AG10803 (cell line): ENCODE measurements at regions not wholly inside any gene's neighbourhood (a gene's known extent, or its start where the extent isn't known, plus 50 kb on each side); places are given as distances from the start of the nearest gene placed in this dataset.
A peak's percentile ranks its signal among the peaks of the same experiment; 100 is the strongest.

Source experiments
- DNase-seq: peaks from one replicate; pipeline ENCODE4 v3.0.0; 2010; ENCODE audit warnings: low read depth
- H3K4me3 ChIP-seq: 2 replicates; pipeline ENCODE4 v1.5.1; 2011; ENCODE audit warnings: mild to moderate bottlenecking, low read length, control low read depth
- TF ChIP-seq, protein P1 (sequence below): conservative IDR thresholded peaks from 2 replicates; pipeline ENCODE4 v1.5.1; 2011; ENCODE audit warnings: mild to moderate bottlenecking, low read length, control low read depth, inconsistent platforms

DNA sequence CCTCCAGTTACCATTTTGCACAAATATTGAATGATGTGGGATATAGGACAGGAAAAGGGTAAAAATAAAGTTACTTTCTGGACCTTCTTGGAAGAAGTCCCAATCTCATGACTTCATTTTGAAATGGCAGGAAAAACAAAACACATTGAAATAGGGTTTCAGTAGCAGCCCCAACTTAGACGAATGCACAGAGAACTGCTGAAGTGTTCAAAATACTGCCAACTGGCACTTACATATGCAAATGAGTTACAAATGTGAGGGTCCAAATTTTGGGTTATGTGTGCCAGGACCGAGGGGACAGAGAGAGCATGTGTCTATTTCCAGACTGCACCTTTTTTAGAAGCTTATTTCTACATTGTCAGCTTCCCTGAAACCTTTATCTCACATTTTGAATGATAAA lies 112.9 kb upstream of the CCDC68 start:
- H3K4me3 ChIP-seq, result no peak overlapping the region
- no peak for DNase-seq
- TF ChIP-seq, protein P1, sequence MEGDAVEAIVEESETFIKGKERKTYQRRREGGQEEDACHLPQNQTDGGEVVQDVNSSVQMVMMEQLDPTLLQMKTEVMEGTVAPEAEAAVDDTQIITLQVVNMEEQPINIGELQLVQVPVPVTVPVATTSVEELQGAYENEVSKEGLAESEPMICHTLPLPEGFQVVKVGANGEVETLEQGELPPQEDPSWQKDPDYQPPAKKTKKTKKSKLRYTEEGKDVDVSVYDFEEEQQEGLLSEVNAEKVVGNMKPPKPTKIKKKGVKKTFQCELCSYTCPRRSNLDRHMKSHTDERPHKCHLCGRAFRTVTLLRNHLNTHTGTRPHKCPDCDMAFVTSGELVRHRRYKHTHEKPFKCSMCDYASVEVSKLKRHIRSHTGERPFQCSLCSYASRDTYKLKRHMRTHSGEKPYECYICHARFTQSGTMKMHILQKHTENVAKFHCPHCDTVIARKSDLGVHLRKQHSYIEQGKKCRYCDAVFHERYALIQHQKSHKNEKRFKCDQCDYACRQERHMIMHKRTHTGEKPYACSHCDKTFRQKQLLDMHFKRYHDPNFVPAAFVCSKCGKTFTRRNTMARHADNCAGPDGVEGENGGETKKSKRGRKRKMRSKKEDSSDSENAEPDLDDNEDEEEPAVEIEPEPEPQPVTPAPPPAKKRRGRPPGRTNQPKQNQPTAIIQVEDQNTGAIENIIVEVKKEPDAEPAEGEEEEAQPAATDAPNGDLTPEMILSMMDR, result no peak

DNA sequence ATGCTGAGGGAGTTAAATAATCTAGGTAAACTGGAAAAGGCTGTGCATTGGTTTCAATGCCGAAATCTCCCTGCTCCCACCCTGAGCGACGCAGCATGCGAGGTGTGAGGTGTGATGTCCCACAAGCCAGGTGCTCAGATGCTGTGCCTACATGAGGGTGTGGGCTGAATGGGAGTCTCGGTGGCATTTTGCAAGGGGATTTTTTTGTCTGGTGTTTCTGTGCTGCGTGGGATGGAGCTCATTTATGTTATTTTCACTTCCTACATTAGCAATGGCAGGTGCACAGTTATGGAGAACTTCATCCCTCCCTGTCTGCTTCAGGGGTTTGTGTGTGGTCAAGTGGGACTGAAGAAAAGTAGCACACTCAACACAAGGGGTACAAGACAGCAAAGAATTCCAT lies 110.2 kb upstream of the CCDC68 start:
- H3K4me3 ChIP-seq, result no peak overlapping the region
- no peak for DNase-seq
- TF ChIP-seq, protein P1, result no peak

DNA sequence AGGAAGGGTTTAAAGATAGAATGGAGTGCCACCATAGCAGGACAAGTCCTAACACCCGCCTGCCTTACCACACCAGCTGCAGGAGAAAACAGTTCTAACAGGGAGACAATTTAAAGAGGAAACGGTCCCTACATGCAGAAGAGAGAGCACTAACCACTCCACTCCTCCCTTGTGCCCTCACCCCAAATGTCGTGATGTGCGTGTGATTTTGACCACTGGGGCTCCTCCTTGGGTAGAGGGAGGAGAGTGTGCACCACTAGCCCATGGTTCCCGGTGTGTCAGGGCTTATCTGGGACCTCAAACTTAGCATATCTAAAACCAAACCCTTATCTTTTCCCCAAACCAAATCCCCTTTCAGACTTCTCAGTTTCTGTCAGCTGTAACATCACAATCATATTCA lies 105.5 kb upstream of the CCDC68 start:
- no peak for DNase-seq
- no peak overlapping the region for H3K4me3 ChIP-seq
- TF ChIP-seq, protein P1, result no peak

DNA sequence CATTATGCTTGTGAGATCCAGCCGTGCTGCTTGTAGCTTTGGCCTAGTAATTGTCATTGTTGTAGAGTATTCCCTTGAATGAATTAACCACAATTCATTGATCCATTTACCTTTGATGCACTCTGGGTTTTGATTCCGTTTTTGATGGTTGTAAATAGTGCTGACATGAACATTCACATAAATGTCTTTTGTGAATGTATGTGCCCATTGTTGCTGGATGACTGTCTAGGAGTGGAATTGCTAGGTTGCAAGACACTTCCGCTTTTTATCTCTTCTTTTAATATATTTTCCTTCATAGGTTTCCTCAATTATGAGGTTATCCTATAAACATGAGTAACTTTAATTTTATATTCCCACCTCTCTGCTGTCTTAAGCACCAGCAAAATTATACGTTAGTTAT lies 104.8 kb upstream of the CCDC68 start:
- H3K4me3 ChIP-seq, result no peak overlapping the region
- TF ChIP-seq, protein P1, result no peak
- DNase-seq, result no peak

DNA sequence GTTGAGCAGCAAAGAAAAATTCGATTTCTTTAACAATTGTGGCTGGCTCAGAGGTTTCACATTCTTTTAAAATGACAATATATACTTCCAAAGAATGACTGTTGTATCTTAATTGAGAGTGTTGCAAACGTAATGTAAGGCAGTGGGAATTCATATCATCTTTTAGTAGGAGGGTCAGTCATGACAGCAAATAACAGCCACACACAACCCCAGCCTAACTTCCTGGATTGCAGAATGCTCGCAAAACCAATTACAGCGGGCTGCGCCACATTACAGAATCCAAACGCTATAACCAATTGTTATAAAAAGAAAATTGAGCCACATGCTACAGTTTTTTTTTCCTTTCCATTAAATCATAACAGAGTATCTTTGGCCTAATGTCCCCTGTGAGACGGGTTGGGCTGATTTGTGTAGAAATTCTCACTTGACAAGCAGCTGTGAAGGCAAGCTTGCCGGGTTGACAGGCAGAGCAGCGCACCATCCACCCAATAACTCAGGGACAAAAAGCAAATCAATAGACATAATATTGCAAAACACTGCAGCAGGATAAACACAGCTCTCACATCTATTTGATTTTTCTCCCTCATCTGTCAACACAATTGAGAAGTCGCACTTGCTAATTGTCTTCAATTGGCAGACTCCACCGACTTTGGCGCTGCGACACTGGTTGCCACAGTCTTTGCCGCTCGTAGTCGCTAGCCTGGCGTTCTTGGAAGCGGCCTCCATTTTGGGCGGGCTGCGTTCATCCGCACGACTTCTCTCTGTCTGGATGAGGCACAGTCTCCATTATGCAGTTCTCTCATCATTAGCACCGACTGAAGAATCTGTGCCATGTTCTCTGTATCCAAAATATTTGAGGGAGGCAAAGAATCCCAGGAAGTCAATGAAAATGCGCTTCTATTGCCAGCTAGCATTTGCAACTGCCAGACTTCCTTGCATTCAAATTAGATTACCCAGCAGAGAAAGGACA lies 95.0 kb upstream of the CCDC68 start:
- TF ChIP-seq, protein P1, result no peak
- peak overlapping the region; percentile 54 for H3K4me3 ChIP-seq
- peak; percentile 87 for DNase-seq

DNA sequence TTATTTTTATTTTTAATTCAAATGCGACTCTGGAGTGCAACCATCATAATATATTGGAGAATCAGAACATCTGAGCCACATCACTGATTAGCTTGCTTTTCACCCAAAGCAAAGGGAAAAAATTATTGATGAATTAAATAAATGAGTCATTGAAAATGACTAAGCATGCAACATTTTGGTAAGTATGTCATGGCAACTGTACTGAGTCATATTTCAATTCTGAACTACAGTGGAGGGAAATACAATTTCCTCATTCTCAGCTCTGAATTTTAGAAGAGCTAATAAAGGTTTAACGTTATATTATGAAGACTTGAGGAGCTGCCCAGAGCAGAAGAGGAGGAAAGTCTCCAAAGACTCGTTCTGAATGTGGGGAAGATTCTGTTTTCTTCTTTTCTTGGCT lies 89.6 kb upstream of the CCDC68 start:
- TF ChIP-seq, protein P1, result no peak
- no peak overlapping the region for H3K4me3 ChIP-seq
- peak; percentile 55 for DNase-seq

DNA sequence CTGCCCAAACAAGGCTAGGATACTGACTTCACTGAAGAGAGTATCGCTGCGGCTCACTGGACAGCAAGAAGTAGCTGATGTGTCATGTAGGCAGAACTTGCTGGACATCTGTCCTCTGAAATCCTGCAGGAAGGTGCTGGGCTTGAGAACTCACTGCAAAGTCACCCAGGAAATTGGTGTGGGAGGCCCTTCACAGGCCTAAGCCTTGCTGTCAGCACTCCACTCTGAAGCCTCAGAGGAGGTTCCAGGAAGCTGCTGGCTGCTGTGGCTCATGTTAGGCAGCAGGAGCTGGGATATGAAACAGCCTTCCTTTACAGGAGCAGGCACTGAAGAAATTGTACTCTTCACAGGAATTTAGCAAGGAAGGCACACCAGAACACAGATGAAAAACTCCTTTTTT lies 88.3 kb upstream of the CCDC68 start:
- TF ChIP-seq, protein P1, result no peak
- DNase-seq, result peak; percentile 39
- H3K4me3 ChIP-seq, result no peak overlapping the region
